ENCODE measurements at regions not wholly inside any gene's neighbourhood (a gene's known extent, or its start where the extent isn't known, plus 50 kb on each side); places are given as distances from the start of the nearest gene placed in this dataset.

GRCh38 chr2:41387519-41387918 is 660.3 kb upstream of the PKDCC start:
- TF ChIP-seq POLR2A (IDR thresholded peaks at IDR 0.05): no peak
- TF ChIP-seq CTCF (IDR thresholded peaks at IDR 0.05): no peak
